IPS-18a (cell line): ENCODE measurements at regions not wholly inside any gene's neighbourhood (a gene's known extent, or its start where the extent isn't known, plus 50 kb on each side); places are given as distances from the start of the nearest gene placed in this dataset.
"Not testable (repeated sequence)": the region's sequence is repeated elsewhere in the genome, so short reads cannot be mapped to it uniquely, and the experiment has no call there.

Experiments used
- H3K27ac ChIP-seq: one replicate; pipeline ENCODE4 v1.5.1; 2013; ENCODE audit warnings: low read length
- H3K27me3 ChIP-seq: one replicate; pipeline ENCODE4 v1.6.1; 2013; ENCODE audit warnings: mild to moderate bottlenecking, low read length; ENCODE audit not compliant: control insufficient read depth, insufficient read depth
- H3K36me3 ChIP-seq: one replicate; pipeline ENCODE4 v1.6.1; 2013; ENCODE audit warnings: low read depth, low read length; ENCODE audit not compliant: control insufficient read depth
- H3K4me1 ChIP-seq: one replicate; pipeline ENCODE4 v1.6.1; 2013; ENCODE audit warnings: low read depth, low read length; ENCODE audit not compliant: control insufficient read depth
- H3K4me3 ChIP-seq: one replicate; pipeline ENCODE4 v1.5.1; 2013; ENCODE audit warnings: low read length
- H3K9ac ChIP-seq: one replicate; pipeline ENCODE4 v1.6.1; 2013; ENCODE audit warnings: mild to moderate bottlenecking, low read length, moderate library complexity
- H3K9me3 ChIP-seq: one replicate; pipeline ENCODE4 v1.6.1; 2013; ENCODE audit warnings: low read depth, low read length; ENCODE audit not compliant: control insufficient read depth

DNA sequence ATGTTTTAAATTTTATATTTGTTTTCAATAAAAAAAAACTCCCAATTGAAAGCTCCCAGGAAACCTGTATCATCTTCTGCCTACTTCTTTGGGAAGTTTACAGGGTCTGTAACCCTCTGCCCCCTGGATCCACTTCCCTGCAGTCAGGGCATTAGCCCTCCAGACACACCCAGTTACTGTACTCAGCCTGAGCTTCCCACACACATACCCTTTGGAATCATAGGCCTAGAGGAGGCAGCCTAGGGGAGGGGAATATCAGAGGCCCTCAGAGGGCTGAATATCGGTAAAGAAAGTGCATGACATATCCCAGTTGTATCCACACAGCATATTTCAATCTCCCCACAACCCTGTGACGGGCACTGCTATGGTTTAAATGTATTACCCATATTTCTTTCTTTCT lies 56.2 kb upstream of the TFPI start:
- H3K27ac ChIP-seq, H3K4me1 ChIP-seq, H3K36me3 ChIP-seq, H3K27me3 ChIP-seq, H3K9ac ChIP-seq, H3K4me3 ChIP-seq, H3K9me3 ChIP-seq: not testable (repeated sequence)

DNA sequence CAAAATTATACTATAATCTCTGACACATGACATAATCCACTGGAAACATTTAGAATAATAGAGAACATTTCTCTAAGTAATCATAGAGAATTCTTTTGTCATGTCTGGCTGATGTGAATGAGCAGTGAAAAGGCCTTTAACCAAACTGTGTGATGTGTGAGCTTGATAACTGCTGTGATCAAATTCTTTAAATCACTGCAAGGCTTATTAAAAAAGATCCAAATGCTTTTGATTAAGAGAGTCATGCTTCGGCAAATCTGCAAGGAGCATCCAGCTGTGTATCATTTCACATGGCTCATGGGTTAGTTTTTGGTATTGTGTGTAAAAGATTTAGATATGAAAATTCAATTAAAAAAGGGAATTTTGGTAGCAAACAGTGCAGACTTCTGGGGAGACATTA lies 58.6 kb upstream of the TFPI start:
- no peak overlapping the region for H3K9ac ChIP-seq
- H3K27me3 ChIP-seq: no peaks in the 10 kb centered on the region
- no peak overlapping the region for H3K27ac ChIP-seq
- H3K4me1 ChIP-seq: peaks cover 13% of the 10 kb centered on the region
- H3K9me3 ChIP-seq: no peaks in the 10 kb centered on the region
- H3K4me3 ChIP-seq: no peak overlapping the region
- no peaks in the 10 kb centered on the region for H3K36me3 ChIP-seq

DNA sequence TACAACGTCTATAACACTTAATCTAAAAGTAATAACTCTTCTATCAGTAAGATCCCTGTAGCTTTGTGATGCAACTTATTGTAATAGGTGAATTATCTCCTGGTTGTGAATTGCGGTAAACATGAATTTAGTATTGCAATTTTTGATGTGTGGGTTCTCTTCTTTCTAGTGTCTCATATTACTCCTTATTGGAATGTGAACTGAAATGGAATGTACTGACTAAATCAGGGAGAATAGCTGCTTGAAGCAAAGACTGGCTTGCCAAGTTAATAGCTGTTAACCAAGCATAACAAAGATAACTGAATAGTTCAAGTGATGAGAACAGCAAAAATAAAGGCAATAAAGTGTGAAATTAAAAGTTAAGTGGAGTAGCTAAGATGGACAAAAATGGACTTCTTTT lies 60.5 kb upstream of the TFPI start:
- Histone ChIP-seq H3K4me3 (no peak overlapping the region), H3K27ac (no peak overlapping the region), H3K36me3 (no peaks in the 10 kb centered on the region), H3K4me1 (peaks cover 30% of the 10 kb centered on the region), H3K27me3 (no peaks in the 10 kb centered on the region), H3K9ac (no peak overlapping the region), H3K9me3 (no peaks in the 10 kb centered on the region)

GRCh38 chr2:187615364-187615763 lies 61.1 kb upstream of the TFPI start:
- H3K36me3 ChIP-seq: no peaks in the 10 kb centered on the region
- H3K4me3 ChIP-seq: no peak overlapping the region
- H3K9ac ChIP-seq: no peak overlapping the region
- no peaks in the 10 kb centered on the region for H3K9me3 ChIP-seq
- peaks cover 30% of the 10 kb centered on the region for H3K4me1 ChIP-seq
- H3K27ac ChIP-seq: no peak overlapping the region
- H3K27me3 ChIP-seq: no peaks in the 10 kb centered on the region

DNA sequence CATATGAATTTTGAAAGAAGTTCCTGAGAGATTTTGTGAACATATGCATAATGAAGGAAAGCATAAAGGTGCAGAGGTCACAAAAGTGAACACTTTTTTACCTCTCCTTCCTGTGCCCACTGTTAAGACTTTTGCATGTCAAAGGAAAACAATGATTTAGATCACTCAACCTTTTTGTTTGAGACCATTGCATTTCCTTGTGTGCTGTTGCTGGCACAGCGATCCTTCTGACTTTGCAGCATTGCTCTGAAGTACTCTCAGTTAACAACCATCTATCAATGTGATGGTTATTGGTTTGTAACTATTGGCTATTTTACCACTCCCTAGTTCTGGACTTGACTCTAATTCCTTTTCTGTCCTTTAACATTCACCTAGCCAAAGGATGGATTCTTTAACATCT lies 61.7 kb upstream of the TFPI start:
- H3K27ac ChIP-seq: no peak overlapping the region
- no peak overlapping the region for H3K4me3 ChIP-seq
- H3K36me3 ChIP-seq: no peaks in the 10 kb centered on the region
- H3K27me3 ChIP-seq: no peaks in the 10 kb centered on the region
- H3K9ac ChIP-seq: no peak overlapping the region
- H3K9me3 ChIP-seq: no peaks in the 10 kb centered on the region
- peaks cover 30% of the 10 kb centered on the region for H3K4me1 ChIP-seq

GRCh38 chr2:187617120-187617519 lies 62.9 kb upstream of the TFPI start:
- Histone ChIP-seq H3K4me3 (no peak overlapping the region), H3K9me3 (no peaks in the 10 kb centered on the region), H3K27me3 (no peaks in the 10 kb centered on the region), H3K9ac (no peak overlapping the region), H3K27ac (no peak overlapping the region), H3K36me3 (no peaks in the 10 kb centered on the region), H3K4me1 (peaks cover 37% of the 10 kb centered on the region)

- no peaks in the 10 kb centered on the region for H3K27me3 ChIP-seq
- no peak overlapping the region for H3K4me3 ChIP-seq
- H3K4me1 ChIP-seq: peaks cover 40% of the 10 kb centered on the region
- no peaks in the 10 kb centered on the region for H3K36me3 ChIP-seq
- H3K27ac ChIP-seq: no peak overlapping the region
- H3K9me3 ChIP-seq: no peaks in the 10 kb centered on the region
- H3K9ac ChIP-seq: no peak overlapping the region
Observed at GRCh38 chr2:187617905-187618304, 63.7 kb upstream of the TFPI start.

GRCh38 chr2:187618813-187619212 lies 64.6 kb upstream of the TFPI start:
- Histone ChIP-seq H3K9ac (no peak overlapping the region), H3K4me3 (no peak overlapping the region), H3K27ac (no peak overlapping the region), H3K27me3 (no peaks in the 10 kb centered on the region), H3K4me1 (peaks cover 40% of the 10 kb centered on the region), H3K36me3 (no peaks in the 10 kb centered on the region), H3K9me3 (no peaks in the 10 kb centered on the region)

- Histone ChIP-seq H3K4me3 (no peak overlapping the region), H3K36me3 (no peaks in the 10 kb centered on the region), H3K4me1 (peaks cover 14% of the 10 kb centered on the region), H3K9ac (no peak overlapping the region), H3K9me3 (no peaks in the 10 kb centered on the region), H3K27ac (no peak overlapping the region), H3K27me3 (no peaks in the 10 kb centered on the region)
Observed at GRCh38 chr2:187627153-187627552, 72.9 kb upstream of the TFPI start.

DNA sequence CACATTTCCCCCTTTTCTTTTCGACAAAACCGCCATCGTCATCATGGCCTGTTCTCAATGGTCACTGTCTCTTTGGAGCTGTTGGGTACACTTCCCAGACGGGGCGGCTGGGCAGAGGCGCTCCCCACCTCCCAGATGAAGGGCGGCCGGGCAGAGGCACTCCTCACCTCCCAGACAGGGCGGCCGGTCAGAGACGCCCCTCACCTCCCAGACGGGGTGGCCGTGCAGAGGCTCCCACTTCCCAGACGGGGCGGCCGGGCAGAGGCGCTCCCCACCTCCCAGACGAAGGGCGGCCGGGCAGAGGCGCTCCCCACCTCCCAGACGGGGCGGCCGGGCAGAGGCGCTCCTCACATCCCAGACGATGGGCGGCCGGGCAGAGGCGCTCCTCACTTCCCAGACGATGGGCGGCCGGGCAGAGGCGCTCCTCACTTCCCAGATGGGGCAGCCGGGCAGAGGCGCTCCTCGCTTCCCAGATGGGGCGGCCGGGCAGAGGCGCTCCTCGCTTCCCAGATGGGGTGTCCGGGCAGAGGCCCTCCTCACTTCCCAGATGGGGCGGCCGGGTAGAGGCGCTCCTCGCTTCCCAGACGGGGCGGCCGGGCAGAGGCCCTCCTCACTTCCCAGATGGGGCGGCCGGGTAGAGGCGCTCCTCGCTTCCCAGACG lies 82.6 kb upstream of the TFPI start:
- not testable (repeated sequence) for H3K36me3 ChIP-seq, H3K27me3 ChIP-seq, H3K27ac ChIP-seq, H3K9me3 ChIP-seq, H3K4me3 ChIP-seq, H3K4me1 ChIP-seq, H3K9ac ChIP-seq

GRCh38 chr2:187637392-187637740 lies 83.1 kb upstream of the TFPI start:
- H3K27me3 ChIP-seq, H3K4me3 ChIP-seq, H3K27ac ChIP-seq, H3K9ac ChIP-seq, H3K4me1 ChIP-seq, H3K9me3 ChIP-seq, H3K36me3 ChIP-seq: not testable (repeated sequence)

DNA sequence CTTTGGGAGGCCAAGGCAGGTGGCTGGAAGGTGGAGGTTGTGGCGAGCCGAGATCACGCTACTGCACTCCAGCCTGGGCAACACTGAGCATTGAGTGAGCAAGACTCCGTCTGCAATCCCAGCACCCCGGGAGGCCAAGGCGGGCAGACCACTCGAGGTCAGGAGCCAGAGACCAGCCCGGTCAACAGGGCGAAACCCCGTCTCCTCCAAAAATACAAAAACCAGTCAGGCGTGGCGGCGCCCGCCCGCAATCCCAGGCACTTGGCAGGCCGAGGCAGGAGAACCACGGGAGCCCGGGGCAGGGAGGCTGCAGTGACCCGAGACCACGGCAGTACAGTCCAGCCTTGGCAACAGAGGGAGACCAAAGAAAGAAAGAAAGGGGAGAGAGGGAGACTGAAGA lies 83.5 kb upstream of the TFPI start:
- H3K27me3 ChIP-seq, H3K9ac ChIP-seq, H3K9me3 ChIP-seq, H3K36me3 ChIP-seq, H3K27ac ChIP-seq, H3K4me1 ChIP-seq, H3K4me3 ChIP-seq: not testable (repeated sequence)
